Parathyroid adenoma (tissue), 2 donors: ENCODE measurements at regions not wholly inside any gene's neighbourhood (a gene's known extent, or its start where the extent isn't known, plus 50 kb on each side); places are given as distances from the start of the nearest gene placed in this dataset.

Experiments
- H2AFZ ChIP-seq: fragments of 300-600 bp; sonication (generic); one replicate; pipeline ENCODE4 v1.7.0; 2017; ENCODE audit warnings: antibody characterized with exemption, mild to moderate bottlenecking
- H3K27ac ChIP-seq: fragments of 300-600 bp; sonication (generic); one replicate; pipeline ENCODE4 v1.7.0; 2017
- H3K27me3 ChIP-seq: fragments of 300-600 bp; sonication (generic); one replicate; pipeline ENCODE4 v1.7.0; 2017; ENCODE audit warnings: low read length; ENCODE audit not compliant: control insufficient read depth, insufficient read depth
- H3K36me3 ChIP-seq: fragments of 300-600 bp; sonication (generic); one replicate; pipeline ENCODE4 v1.7.0; 2017; ENCODE audit warnings: low read length; ENCODE audit not compliant: control insufficient read depth, insufficient read depth
- H3K4me1 ChIP-seq: fragments of 300-600 bp; sonication (generic); one replicate; pipeline ENCODE4 v1.7.0; 2017; ENCODE audit warnings: control low read depth
- H3K4me2 ChIP-seq: fragments of 300-600 bp; sonication (generic); one replicate; pipeline ENCODE4 v1.7.0; 2017; ENCODE audit warnings: low read length
- H3K4me3 ChIP-seq: fragments of 300-600 bp; sonication (generic); one replicate; pipeline ENCODE4 v1.7.0; 2017; ENCODE audit warnings: low read depth, low read length
- H3K79me2 ChIP-seq: fragments of 300-600 bp; sonication (generic); one replicate; pipeline ENCODE4 v1.7.0; 2017; ENCODE audit warnings: control low read depth
- H3K9ac ChIP-seq: fragments of 300-600 bp; sonication (generic); one replicate; pipeline ENCODE4 v1.7.0; 2017; ENCODE audit warnings: mild to moderate bottlenecking
- H3K9me3 ChIP-seq: fragments of 300-600 bp; sonication (generic); one replicate; pipeline ENCODE4 v1.7.0; 2017; ENCODE audit warnings: low read length; ENCODE audit not compliant: control insufficient read depth
- CTCF ChIP-seq: fragments of 300-600 bp; sonication (generic); IDR thresholded peaks from one replicate; pipeline ENCODE4 v1.7.0; 2017; ENCODE audit warnings: antibody characterized with exemption, mild to moderate bottlenecking
- donor health status: primary hyperparathyroidism.

GRCh38 chr2:106580241-106580640, 93.1 kb downstream of the CD8B2 start:
- Histone ChIP-seq H3K9me3 (no peaks in the 10 kb centered on the region), H3K36me3 (no peaks in the 10 kb centered on the region), H3K4me3 (no peak overlapping the region), H3K27ac (peak overlapping the region; percentile 93), H2AFZ (peak overlapping the region; percentile 70), H3K4me1 (peaks cover 53% of the 10 kb centered on the region), H3K27me3 (no peaks in the 10 kb centered on the region), H3K4me2 (no peak overlapping the region), H3K9ac (no peak overlapping the region), H3K79me2 (no peaks in the 10 kb centered on the region)
- no peak for TF ChIP-seq CTCF

- Histone ChIP-seq H3K4me1 (peaks cover 48% of the 10 kb centered on the region), H3K4me3 (no peak overlapping the region), H3K9ac (no peak overlapping the region), H2AFZ (peak overlapping the region; percentile 85), H3K27ac (peak overlapping the region; percentile 72), H3K9me3 (no peaks in the 10 kb centered on the region), H3K27me3 (no peaks in the 10 kb centered on the region), H3K4me2 (no peak overlapping the region), H3K79me2 (no peaks in the 10 kb centered on the region), H3K36me3 (no peaks in the 10 kb centered on the region)
- no peak for TF ChIP-seq CTCF
These were observed 94.2 kb downstream of the CD8B2 start for GRCh38 chr2:106581328-106581727.

GRCh38 chr2:106581755-106582147, 94.6 kb downstream of the CD8B2 start:
- Histone ChIP-seq H3K27ac (peak overlapping the region; percentile 72), H3K9ac (no peak overlapping the region), H3K27me3 (no peaks in the 10 kb centered on the region), H3K36me3 (no peaks in the 10 kb centered on the region), H3K79me2 (no peaks in the 10 kb centered on the region), H3K9me3 (no peaks in the 10 kb centered on the region), H3K4me1 (peaks cover 47% of the 10 kb centered on the region), H3K4me3 (peak overlapping the region; percentile 42), H3K4me2 (peak overlapping the region; percentile 63), H2AFZ (peak overlapping the region; percentile 85)
- TF ChIP-seq CTCF, result no peak

- no peaks in the 10 kb centered on the region for H3K9me3 ChIP-seq
- H3K27me3 ChIP-seq, result no peaks in the 10 kb centered on the region
- peak overlapping the region; percentile 72 for H3K27ac ChIP-seq
- H3K79me2 ChIP-seq, result no peaks in the 10 kb centered on the region
- H3K4me1 ChIP-seq, result peaks cover 40% of the 10 kb centered on the region
- no peaks in the 10 kb centered on the region for H3K36me3 ChIP-seq
- H3K4me2 ChIP-seq, result peak overlapping the region; percentile 63
- peak overlapping the region; percentile 42 for H3K4me3 ChIP-seq
- H3K9ac ChIP-seq, result no peak overlapping the region
- peak overlapping the region; percentile 85 for H2AFZ ChIP-seq
- TF ChIP-seq CTCF, result peak; percentile 92
These were observed 95.3 kb downstream of the CD8B2 start for GRCh38 chr2:106582148-106583143.
